GM18505 (cell line): ENCODE measurements at regions not wholly inside any gene's neighbourhood (a gene's known extent, or its start where the extent isn't known, plus 50 kb on each side); places are given as distances from the start of the nearest gene placed in this dataset.

Experiments used
- ATAC-seq: cut with Tn5 transposase; IDR thresholded peaks from one replicate; pipeline ENCODE4 v1.9.1; 2021; ENCODE audit not compliant: unreplicated experiment
- POLR2A ChIP-seq: IDR thresholded peaks from 4 replicates; pipeline ENCODE4 v1.6.1; 2011; ENCODE audit warnings: borderline replicate concordance; ENCODE audit not compliant: insufficient read depth, insufficient read length; ENCODE audit errors: extremely low read depth

DNA sequence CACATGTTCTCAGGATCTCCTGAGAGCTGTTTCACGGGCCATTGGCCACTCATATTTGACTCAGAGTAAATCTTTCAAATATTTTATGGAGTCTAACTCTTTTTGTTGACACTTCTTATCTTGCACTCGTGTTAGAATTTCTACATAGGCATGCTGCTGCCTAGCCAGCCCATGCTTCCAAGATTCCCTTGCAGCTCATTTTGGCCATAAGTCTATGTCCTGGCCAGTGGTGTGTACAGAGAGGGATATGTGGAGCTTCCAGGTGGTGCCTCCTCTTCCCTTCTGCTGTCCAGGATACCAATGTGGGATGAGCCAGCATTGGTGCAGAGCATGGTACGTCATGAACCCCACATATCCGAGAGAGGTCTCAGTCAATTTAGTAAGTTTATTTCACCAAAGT, 522.6 kb downstream of the QKI start:
- ATAC-seq: no peak
- TF ChIP-seq POLR2A: no peak

DNA sequence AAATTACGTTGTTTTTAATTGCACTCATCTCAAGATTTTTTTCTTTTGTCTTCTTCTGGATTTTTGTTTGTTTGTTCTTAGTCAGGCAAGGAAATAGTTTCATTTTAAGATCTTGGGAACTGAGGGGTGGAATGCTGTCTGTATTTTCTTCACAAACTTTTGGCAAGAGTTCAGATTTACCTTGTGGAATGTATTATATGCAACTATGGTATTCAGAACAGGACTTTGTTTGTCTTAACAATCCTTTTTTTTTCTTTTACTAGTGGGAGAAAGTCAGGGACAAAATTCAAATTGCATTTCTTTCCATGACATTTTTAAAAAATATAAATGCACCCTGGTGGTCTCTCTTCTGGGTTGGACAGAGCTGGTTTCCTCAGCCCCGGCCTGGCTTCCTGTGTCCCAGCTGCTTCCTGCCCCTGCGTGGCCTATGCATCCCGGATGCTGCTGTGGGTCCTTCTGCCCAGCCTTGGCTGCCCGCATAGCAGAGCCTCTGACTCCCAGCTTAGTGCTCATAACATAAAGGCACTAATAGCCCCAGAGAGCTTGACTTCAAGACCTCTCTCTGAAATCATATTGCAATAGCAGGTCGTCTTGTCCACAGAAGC, 520.7 kb downstream of the QKI start:
- no peak for ATAC-seq
- no peak for TF ChIP-seq POLR2A

DNA sequence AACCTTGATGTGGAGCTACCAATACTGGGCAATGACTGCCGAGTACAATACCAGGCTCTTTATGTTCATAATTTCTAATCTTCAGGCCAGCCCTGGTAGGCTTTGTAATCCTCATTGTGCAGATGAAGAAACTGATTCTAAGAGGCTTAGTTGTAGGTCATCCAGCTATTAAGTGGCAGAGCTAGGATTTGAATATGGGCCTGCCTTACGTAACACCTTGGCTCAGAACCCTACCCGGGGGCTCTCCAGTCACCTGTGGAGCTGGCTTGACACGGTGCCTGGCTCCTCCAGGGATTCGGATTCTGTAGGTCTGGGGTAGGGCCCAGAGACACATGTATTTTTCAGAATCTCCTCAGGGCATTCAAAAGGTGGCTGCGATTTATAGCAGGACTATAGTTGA, 515.5 kb downstream of the QKI start:
- no peak for ATAC-seq

DNA sequence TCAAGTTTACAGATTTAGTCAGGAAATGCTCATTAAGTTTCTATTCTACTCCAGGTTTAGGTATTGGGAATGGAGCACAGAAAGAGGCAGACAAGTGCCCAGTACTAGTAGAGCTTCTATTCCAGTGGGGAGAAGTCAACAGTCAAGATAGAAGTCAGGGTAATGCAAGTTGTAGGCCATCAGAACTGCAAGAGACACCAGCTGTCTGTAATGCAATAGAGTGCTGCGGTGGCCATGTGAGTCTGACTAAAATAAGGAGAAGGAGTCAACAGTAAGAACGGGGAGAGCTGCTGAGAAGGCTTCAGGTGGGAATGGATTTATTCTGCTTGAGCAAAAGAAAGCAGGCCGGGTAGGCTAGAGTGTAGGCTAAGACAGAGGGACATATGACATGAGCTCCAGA, 515.0 kb downstream of the QKI start:
- TF ChIP-seq POLR2A: no peak

More for the DNA sequence above, 515.5 kb downstream of the QKI start:
- no peak for TF ChIP-seq POLR2A

DNA sequence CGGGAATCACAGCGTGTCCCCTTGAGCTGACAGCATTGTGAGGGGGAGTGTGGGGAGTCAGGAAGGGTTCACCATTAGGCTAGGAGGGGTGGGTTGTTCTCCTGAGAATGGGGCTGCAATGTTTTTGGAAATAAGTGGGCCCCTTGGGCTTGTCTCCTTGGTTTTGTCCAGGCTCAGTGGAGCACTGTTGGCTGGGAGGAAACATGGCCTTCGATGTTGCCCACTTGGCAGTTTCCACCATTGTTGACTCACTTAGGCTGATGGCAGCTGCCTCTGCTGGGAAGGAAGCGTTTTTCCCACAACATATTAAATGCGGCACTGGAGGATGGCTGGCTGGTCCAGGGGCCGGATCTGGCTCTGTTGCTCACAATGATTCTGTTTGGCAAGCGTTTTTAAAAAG, 512.1 kb downstream of the QKI start:
- ATAC-seq: no peak
- TF ChIP-seq POLR2A: no peak

More for the DNA sequence above, 515.0 kb downstream of the QKI start:
- no peak for ATAC-seq

DNA sequence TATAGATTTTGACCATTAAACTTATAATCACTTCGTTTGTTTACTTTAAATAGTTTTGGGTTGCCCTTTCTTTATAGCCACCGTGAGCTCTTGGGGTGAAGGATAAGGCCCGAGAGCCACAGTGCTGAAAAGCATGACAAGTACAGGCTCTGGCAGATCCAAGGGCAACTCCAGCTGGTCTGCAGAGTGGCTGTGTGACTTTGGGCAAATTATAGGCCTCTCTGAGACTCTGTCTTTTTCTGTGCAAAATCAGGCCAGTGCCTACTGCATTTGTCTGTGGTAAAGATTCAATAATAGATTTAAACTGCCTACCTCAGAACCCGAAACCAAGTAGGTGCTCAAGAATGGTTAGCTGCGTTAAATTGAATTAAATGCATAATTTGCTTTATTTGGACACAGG, 511.3 kb downstream of the QKI start:
- ATAC-seq: no peak
- TF ChIP-seq POLR2A: no peak

DNA sequence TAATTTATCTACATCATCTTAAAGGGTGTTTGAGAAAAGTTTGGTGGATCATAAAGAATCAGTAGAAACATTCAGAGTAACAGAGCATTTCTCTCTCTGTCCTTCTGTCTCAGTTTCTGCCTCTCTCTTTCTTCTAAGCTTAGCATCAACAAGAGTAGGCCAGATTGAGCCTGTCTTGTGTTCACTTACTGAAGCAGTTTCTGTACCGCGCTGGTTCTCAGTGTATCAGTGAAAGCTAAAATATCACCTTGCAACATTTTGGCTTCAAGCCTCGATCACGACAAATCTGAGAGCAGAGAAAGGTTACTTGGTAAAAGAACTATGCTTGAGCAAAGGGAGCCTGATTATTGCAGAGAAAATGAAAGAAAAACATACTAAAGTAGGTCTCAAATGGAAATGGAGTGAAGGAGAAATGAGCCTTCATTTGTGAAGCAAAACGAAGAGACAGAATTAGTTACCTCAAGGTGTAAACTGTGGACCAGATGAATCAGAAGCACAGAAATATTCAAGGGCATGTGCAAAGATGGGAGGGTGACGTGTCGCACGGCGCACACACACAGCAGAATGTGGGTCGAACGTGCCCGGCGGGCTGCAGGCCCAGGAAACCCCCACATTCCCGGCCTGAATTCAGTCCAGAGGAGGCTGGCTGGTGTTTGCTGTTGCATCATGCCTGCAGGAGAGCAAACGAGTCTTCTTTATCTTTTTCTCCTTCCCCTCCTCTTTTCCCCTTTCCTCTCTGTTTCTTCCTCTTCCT, 509.3 kb downstream of the QKI start:
- no peak for TF ChIP-seq POLR2A
- no peak for ATAC-seq

DNA sequence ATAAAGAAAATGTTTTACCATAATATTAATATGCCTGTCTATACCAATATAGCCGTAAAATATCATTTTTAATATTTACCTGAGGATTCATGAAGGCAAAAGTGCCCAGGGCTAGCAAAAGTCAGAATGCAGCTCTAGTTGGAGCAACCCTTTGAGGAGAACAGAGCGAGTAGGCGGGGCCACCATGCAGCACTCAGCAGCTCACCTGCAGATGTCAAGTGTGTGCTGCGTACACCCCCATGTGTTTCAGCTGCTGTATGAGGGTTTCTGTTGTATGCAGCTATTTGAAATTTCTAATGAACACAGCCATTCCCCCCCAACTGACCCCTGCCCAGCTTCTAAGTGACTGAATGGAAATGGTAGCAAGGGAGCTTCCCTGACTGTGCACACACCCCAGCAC, 508.0 kb downstream of the QKI start:
- no peak for ATAC-seq
- no peak for TF ChIP-seq POLR2A

DNA sequence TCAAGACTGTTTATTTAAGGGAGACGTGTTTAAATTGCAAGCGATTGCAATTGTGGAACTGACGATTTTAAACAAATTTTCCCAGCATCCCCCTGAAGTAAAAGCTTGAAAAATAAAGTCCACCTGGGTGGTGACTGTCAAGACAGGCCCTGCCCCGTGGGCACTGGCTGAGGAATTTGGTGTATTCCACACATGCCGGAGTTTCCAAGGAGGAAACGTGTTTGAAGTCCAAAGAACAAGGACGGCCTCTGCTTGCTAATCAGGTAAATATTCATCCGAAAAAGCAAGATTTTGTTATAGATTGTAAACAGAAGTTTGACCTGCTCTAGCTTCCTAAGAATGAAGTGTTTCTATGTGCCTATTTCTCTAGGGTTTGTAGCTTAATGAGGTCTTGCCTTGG, 505.1 kb downstream of the QKI start:
- no peak for TF ChIP-seq POLR2A
- no peak for ATAC-seq

DNA sequence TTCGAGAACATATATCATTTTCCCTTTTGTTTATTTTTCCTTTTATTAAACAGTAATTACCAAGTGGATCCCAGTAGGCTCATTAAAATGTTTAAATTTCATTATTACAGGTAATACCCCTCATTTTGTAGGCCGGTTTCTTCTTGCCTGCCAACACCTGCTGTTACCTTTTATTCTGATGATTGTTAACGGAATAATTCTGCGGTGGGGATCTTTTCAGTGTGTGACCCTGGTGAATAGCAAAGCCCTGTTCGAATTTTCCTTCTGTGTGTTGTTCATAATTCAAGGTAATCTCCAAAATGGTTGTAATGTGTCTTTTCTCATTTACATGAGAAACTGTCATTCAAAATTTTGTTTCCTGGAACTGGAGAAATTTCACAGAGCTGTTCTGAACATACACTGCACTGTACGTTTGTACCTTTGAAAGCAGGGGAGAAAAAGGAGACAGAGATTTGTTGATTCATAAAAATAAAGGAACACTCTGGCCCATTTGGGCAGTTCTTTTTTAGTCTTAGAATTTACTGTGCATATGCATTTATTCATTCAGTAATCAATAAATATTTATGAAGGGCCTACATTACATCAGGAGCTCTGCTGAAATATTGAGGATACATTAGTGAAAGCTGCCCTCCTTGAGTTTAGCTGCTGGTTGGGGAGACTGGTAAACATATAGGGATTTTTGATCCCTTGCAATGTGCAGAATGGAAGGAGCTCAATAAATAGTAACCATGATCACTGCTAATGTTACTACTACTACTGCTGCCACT, 502.0 kb downstream of the QKI start:
- ATAC-seq: no peak
- no peak for TF ChIP-seq POLR2A

DNA sequence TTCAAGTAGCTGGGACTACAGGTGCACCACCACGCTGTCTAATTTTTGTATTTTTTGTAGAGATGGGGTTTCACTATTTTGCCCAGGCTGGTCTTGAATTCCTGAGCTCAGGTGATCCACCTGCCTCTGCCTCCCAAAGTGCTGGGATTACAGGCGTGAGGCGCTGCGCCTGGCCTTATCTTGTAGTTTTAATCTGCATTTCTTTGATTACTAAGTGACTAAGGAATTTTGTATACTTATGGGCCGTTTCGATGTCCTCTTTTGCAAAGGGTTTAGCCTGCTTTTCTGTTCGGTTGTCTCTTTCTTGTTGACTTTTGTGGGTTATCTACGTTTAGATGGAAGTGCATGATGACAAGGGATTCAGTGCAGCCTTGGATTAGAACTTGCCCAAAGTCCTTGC, 500.6 kb downstream of the QKI start:
- no peak for TF ChIP-seq POLR2A
- no peak for ATAC-seq

DNA sequence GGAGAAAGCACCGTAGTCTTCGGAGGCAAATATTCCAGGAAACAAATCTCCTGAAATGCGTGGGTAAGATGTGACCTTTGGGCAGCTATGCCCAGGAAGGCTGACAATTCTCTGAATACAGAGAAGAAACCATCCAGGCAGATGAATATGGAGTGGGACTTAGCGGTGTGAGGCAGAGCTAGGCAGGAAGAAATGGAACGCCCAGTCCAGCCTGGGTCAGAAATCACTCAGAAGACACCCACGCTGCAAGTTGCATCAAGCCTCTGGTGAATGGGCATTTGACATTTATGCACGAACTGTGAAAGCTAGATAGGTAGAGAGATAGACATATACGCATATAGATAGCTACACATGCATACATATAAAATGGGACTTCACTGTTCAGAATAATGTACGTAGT, 498.5 kb downstream of the QKI start:
- no peak for ATAC-seq
- TF ChIP-seq POLR2A: no peak

DNA sequence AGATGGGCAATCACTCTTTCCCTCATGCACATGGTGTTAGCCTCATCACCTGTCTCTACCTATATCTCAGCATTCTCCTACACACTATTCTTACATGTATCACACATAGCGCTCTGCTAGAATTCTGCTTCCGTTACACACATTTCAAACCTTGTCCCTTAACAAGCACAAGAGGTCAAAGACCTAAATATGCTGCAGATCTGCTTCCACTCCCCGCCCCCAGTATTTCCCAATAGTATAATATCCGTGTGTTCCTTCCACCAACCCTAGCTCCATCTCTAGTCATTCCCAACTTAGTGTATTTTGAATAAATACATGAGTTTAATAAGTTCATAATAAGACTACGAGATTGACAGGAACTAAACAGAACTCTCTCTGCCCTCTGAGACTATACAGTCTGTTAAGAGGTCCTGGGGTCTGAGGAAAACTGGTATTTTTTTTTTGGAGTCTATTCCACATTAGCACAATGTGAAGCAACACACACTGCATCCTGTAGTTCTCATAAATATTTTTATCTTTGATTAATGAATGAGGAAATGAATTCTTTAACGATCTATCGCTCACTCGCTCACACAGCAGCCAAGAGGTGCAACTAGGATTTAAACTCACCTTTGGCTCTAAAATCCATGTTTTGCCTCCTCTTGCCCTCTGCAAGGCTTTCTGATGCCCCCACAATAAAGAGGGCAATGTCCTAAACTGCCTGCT, 491.6 kb downstream of the QKI start:
- no peak for TF ChIP-seq POLR2A
- ATAC-seq: no peak
